Suppressor macrophage treated with lipopolysaccharide for 1 hour (primary cell): ENCODE measurements at regions not wholly inside any gene's neighbourhood (a gene's known extent, or its start where the extent isn't known, plus 50 kb on each side); places are given as distances from the start of the nearest gene placed in this dataset.
"Not testable (repeated sequence)": the region's sequence is repeated elsewhere in the genome, so short reads cannot be mapped to it uniquely, and the experiment has no call there.

Source experiments
- DNase-seq, 3 donors: peaks; one replicate each; pipeline ENCODE4 v3.0.0-alpha.2; 2020 to 2022

GRCh38 chr2:221997100-221997499 lies 301.7 kb downstream of the PAX3 start:
- DNase-seq, result no peak

GRCh38 chr2:221994926-221995325 lies 303.9 kb downstream of the PAX3 start:
- DNase-seq, result no peak

DNA sequence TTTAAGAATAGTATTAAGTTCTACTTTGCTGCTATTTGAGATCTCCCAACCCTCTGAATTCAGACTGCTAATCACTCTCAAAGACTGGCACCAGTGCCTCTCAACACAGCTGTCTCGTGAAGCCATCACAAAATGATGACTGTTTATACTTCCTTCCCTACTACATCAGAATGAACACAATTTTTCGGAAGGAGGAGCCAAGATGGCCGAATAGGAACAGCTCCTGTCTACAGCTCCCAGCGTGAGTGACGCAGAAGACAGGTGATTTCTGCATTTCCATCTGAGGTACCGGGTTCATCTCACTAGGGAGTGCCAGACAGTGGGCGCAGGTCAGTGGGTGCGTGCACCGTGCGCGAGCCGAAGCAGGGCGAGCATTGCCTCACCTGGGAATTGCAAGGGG lies 314.4 kb downstream of the PAX3 start:
- not testable (repeated sequence) for DNase-seq

DNA sequence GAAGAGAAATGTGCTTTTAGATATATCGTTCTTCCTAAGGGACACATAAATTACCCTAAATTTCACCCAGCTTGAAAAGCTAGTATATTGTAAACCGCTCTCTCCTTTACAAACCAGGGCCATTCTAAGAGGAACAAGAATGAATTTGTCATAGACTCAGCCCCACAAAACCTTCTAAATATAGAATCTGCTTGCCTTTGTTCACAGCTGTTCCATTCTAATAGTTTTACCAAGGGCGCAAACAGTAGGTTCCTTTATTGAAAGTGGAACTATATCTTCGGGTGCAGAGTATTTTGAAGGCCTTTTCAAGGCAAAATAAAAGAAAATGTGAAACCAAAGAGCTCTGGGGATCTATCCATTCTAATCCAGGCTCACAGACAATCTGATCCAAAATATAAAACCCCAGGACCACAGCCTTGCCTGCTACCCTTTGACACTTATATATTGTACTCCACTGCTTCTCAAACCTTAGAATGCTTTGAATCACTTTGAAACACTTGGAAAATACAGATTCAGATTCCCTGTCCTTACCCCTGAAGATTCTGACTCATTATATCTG lies 316.8 kb downstream of the PAX3 start:
- no peak for DNase-seq

DNA sequence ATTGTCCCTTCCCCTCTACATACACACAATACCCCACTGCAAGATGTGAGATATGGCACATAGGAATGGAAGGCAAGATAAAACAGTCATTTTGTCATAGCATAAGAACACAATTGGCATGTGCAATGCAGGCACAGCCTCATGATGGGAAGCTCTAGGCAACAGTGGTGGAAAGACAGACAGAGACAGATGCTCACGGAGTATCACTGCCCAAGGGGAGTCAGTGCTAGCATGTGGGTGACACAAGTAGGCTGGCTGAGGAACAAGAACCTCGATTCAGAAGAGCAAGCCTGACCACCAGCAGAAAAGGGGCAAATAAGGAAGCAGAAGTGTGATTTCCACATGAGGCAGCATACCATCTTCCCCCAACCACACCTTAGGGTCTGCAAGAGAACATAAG lies 323.6 kb downstream of the PAX3 start:
- DNase-seq, result no peak

DNA sequence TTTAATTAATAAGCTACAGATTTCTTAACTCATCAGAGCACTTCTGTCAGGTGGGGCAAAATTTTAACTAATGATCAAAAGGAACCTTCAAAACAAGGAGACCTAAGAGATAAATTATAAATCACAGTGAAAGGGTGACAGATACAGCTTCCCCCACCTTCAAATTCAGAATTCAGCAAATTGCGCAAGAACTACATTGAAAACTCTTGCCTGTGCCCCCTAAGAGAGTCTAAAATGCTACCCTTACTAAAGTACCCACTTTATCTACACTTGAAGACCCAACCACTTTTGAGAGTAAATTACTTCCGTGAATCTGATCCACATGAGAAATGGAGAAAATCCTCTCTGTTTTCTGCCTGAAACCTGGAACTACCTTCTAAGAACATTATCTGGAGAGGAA lies 324.9 kb downstream of the PAX3 start:
- DNase-seq, result no peak

- DNase-seq, result no peak
Observed at GRCh38 chr2:221973502-221973901, 325.3 kb downstream of the PAX3 start.

DNA sequence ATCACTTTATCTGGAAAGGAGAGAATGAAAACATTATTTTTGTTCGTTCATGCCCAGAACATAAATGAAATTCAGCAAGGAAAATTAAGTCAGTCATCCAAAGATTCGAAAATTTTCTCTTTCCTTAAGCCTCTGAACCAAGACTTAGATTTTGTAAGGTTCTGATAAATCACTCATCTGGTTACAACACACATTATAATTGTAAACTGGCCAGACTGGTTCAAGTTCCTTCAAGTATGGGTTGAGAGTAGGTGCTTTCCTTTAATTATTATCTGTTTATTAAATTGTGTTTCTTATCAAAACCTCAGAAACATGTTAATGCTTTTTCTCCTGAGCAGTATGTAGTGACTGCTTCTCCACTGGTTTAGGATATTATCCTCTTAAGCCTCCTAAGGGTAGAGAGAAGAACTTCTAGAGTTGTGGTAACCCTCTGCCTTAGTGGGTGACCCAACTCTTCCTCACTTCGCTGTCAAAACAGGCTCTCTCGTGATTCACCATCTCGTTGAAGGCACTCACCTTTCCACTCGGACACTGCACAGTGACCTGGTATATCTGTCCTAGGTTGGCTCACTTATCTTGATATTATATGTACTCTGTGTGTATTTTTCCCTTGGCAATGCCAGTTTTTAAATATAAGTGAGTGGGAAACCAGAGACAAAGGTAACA lies 325.9 kb downstream of the PAX3 start:
- DNase-seq, result no peak

DNA sequence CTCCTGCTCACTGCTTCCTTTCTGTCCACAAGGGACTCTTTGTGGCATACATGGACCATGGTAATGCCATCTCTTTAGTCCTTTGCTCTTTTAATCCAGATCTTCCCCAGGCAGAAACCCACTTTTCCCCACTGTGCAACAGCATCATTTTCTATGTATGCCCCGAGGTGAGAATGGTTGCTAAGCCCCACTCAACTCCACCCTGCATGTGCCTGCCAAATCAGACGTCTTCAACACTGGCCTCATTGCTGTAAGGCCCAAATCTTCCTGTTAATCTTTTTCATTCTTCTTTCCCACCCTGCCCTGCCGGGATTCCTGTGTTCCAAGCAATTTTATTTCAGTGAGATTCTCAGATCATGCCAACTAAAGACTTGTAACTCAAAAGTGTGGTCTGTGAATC lies 328.4 kb downstream of the PAX3 start:
- DNase-seq, result no peak

GRCh38 chr2:221969830-221970144 lies 329.0 kb downstream of the PAX3 start:
- no peak for DNase-seq

GRCh38 chr2:221969087-221969829 lies 329.5 kb downstream of the PAX3 start:
- DNase-seq, result no peak

DNA sequence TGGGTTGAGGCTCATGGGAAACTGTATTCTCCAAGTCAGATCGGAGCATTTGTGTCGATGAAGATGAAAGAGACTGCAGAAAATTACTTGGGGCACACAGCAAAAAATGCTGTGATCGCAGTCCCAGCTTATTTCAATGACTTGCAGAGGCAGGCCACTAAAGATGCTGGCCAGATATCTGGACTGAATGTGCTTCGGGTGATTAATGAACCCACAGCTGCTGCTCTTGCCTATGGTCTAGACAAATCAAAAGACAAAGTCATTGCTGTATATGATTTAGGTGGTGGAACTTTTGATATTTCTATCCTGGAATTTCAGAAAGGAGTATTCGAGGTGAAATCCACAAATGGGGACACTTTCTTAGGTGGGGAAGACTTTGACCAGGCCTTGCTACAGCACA lies 336.6 kb downstream of the PAX3 start:
- no peak for DNase-seq

DNA sequence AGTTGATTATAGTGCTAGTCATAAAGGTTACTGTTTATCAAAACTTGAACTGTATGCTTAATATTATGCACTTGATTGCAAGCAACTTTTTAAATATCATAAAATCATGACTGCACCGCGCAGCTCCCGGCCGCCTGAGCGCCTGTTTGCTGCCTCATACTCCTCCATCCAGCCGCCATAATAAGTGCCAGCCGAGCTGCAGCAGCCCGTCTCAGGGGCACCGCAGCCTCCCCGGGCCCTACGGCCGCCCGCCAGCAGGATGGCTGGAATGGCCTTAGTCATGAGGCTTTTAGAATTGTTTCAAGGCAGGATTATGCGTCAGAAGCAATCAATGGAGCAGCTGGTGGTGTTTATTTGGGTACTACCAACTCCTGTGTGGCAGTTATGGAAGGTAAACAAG lies 337.2 kb downstream of the PAX3 start:
- no peak for DNase-seq

DNA sequence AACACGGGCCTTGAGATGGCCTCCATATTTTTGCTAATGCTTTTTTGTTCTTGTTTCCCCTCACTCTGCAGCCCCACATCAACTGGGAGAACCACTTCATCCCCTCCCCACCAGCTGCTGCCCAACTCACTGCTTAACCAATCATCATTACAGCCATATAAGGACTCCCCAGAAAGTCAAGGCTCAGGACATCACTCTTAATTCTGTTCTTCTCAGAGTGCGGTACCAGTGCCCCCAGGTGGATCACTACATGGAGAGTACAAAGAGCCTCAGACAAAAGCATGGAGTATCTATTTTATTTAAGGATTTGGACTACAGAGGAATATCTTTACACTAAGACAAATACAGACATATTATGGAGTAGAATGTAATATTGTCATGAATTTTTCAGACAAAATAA lies 340.6 kb downstream of the PAX3 start:
- DNase-seq, result no peak

GRCh38 chr2:221948076-221948475 lies 350.7 kb downstream of the PAX3 start:
- no peak for DNase-seq

GRCh38 chr2:221944452-221944851 lies 354.3 kb downstream of the PAX3 start:
- not testable (repeated sequence) for DNase-seq

GRCh38 chr2:221943076-221943810 lies 355.6 kb downstream of the PAX3 start:
- DNase-seq, result no peak

GRCh38 chr2:221931251-221931991 lies 359.3 kb upstream of the EPHA4 start:
- DNase-seq, result no peak

- DNase-seq, result no peak
Observed at GRCh38 chr2:221929259-221929658, 357.2 kb upstream of the EPHA4 start.

- no peak for DNase-seq
Observed at GRCh38 chr2:221926327-221926726, 354.2 kb upstream of the EPHA4 start.

- DNase-seq, result no peak
Observed at GRCh38 chr2:221924576-221924975, 352.5 kb upstream of the EPHA4 start.

- no peak for DNase-seq
Observed at GRCh38 chr2:221915926-221916325, 343.8 kb upstream of the EPHA4 start.

GRCh38 chr2:221914334-221914880 lies 342.3 kb upstream of the EPHA4 start:
- no peak for DNase-seq
